ENCODE measurements at regions not wholly inside any gene's neighbourhood (a gene's known extent, or its start where the extent isn't known, plus 50 kb on each side); places are given as distances from the start of the nearest gene placed in this dataset.

DNA sequence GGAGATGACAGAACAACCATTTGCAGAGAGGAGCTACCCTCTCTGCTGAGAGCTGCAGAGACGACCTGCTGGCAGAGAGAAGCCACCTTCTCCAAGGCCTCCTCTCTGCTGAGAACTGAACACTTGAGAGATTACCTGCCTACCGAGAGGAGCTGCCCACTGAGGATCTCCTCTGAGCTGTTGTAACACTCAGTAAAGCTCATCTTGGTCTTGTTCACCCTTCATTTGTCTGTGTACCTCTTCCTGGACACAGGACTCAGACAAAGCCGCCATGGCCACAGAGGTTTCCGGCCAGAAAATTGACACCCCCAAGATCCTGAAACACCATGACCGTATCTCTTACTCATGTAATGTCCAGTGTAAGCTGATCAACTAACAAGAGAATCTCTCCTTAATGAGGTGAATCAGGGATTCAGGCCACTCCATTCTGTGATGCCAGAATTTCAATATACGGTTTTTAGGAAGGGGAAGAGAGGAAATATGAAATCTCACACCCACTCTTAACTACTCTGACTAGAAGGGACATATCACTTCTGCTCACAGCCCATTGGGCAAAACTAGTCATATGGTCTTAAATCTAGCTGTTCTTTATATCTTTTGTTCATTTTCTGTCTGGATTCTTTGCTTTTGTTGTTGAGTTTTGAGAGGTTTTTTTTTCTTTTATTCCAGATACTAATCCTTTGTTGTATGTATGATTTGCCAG lies 83.8 kb downstream of the RHOU start:
- no peak overlapping the region for H3K27ac ChIP-seq
- no peaks in the 10 kb centered on the region for H3K4me1 ChIP-seq
- WGBS, 4 donors, result 71 to 87% (median 79%) methylated on average over 6 of the region's 6 CpGs
- intact Hi-C loops (cut with DNase I), result no loop called here
- TF ChIP-seq POLR2A (IDR thresholded peaks at IDR 0.05), result no peak
- TF ChIP-seq, protein P1, sequence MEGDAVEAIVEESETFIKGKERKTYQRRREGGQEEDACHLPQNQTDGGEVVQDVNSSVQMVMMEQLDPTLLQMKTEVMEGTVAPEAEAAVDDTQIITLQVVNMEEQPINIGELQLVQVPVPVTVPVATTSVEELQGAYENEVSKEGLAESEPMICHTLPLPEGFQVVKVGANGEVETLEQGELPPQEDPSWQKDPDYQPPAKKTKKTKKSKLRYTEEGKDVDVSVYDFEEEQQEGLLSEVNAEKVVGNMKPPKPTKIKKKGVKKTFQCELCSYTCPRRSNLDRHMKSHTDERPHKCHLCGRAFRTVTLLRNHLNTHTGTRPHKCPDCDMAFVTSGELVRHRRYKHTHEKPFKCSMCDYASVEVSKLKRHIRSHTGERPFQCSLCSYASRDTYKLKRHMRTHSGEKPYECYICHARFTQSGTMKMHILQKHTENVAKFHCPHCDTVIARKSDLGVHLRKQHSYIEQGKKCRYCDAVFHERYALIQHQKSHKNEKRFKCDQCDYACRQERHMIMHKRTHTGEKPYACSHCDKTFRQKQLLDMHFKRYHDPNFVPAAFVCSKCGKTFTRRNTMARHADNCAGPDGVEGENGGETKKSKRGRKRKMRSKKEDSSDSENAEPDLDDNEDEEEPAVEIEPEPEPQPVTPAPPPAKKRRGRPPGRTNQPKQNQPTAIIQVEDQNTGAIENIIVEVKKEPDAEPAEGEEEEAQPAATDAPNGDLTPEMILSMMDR (IDR thresholded peaks at IDR 0.05), result no peak
- H3K36me3 ChIP-seq, result no peaks in the 10 kb centered on the region
- H3K27me3 ChIP-seq, result peaks cover 0 to 13% (median 0%) of the 10 kb centered on the region in 9 donors
- no peak for DNase-seq
- H3K4me3 ChIP-seq, result no peak overlapping the region
- no peaks in the 10 kb centered on the region for H3K9me3 ChIP-seq
- ATAC-seq, result no peak

DNA sequence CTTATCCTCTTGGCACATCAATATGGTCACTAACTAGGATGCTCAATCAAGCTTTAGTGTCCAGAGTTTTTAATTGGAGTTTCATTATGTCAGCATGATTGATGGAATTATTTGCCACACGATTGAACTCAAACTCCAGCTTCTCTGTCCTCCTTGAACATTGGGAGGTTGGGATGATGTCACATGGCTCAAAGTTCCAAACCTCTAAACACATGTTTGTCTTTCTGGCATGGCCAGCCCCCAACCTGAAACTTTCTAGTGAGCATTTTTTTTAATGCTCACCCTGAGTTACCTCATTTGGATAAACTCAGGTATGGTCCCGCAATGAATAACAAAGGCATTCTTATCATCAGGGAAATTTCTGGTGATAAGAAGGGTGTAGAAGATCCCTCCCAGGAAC lies 86.0 kb downstream of the RHOU start:
- Histone ChIP-seq H3K9me3 (no peaks in the 10 kb centered on the region), H3K27ac (no peak overlapping the region), H3K36me3 (no peaks in the 10 kb centered on the region), H3K27me3 (peaks cover 0 to 6% (median 0%) of the 10 kb centered on the region in 9 donors), H3K4me1 (peaks cover 0 to 12% (median 0%) of the 10 kb centered on the region in 12 donors), H3K4me3 (no peak overlapping the region)
- ATAC-seq (no peak), DNase-seq (no peak)
- intact Hi-C loops (cut with DNase I), result loop anchor here in 1 of 10 donors (10.0 kb wide), 1 partner anchor 86 kb away; the partner anchor contains the start of gene RHOU
- 66 to 81% (median 74%) methylated on average over 2 of the region's 2 CpGs for WGBS, 4 donors
- TF ChIP-seq, protein P1 (IDR thresholded peaks at IDR 0.05), result no peak
- no peak for TF ChIP-seq POLR2A (IDR thresholded peaks at IDR 0.05)

DNA sequence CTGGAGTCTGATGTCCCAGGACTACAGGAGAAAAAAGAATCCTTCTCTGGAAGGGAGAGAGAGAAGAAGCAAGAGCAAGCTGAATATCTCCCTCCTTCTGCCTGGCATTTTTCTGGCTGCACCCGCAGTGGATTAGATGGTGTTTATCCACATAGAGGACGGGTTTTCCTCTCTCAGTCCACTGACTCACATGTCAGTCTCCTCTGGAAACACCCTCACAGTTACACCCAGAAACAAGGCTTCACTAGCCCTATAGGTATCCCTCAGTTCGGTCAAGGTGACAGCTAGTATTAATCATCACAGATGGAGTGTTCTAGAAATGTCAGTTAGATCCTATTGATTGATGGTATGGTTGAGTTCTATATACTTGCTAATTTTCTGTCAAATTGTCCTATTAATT lies 87.9 kb downstream of the RHOU start:
- Histone ChIP-seq H3K27me3 (peaks cover 0 to 9% (median 0%) of the 10 kb centered on the region in 9 donors), H3K9me3 (no peaks in the 10 kb centered on the region), H3K36me3 (no peaks in the 10 kb centered on the region), H3K4me3 (no peak overlapping the region), H3K27ac (no peak overlapping the region), H3K4me1 (peaks cover 0 to 31% (median 0%) of the 10 kb centered on the region in 12 donors)
- TF ChIP-seq POLR2A (IDR thresholded peaks at IDR 0.05), result no peak
- TF ChIP-seq, protein P1 (IDR thresholded peaks at IDR 0.05), result no peak
- intact Hi-C loops (cut with DNase I), result loop anchor here in 1 of 10 donors (10.0 kb wide), 1 partner anchor 88 kb away; the partner anchor contains the start of gene RHOU
- WGBS, 4 donors, result 73 to 88% (median 78%) methylated on average over 3 of the region's 3 CpGs
- ATAC-seq (no peak), DNase-seq (no peak)

DNA sequence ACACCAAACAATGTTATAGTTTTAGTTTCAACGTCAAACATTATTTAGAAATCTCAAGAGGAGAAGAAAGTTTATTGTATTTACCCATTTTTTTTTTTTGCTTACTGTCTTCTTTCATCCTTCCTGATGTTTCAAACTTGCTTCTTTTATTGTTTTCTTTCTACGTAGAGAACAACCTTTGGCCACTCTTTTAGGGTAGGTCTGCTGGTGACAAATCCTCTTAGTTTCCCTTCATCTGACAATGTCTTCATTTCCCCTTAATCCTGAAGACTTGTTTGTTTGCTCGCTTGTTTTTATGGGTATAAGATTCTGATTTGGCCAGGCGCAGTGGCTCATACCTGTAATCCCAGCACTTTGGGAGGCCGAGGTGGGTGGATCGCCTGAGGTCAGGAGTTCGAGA lies 89.1 kb downstream of the RHOU start:
- no peak for TF ChIP-seq POLR2A (IDR thresholded peaks at IDR 0.05)
- TF ChIP-seq, protein P1 (IDR thresholded peaks at IDR 0.05), result no peak
- DNase-seq (no peak), ATAC-seq (no peak)
- Histone ChIP-seq H3K36me3 (no peaks in the 10 kb centered on the region), H3K4me1 (peaks cover 0 to 34% (median 0%) of the 10 kb centered on the region in 12 donors), H3K9me3 (no peaks in the 10 kb centered on the region), H3K4me3 (no peak overlapping the region), H3K27me3 (peaks cover 0 to 18% (median 0%) of the 10 kb centered on the region in 9 donors), H3K27ac (no peak overlapping the region)
- WGBS, 4 donors, result 93 to 96% (median 93%) methylated on average over 7 of the region's 7 CpGs
- intact Hi-C loops (cut with DNase I), result loop anchor here in 1 of 10 donors (10.0 kb wide), 1 partner anchor 90 kb away; the partner anchor contains the start of gene RHOU
